ENCODE measurements at regions not wholly inside any gene's neighbourhood (a gene's known extent, or its start where the extent isn't known, plus 50 kb on each side); places are given as distances from the start of the nearest gene placed in this dataset.
A peak's percentile ranks its signal among the peaks of the same experiment; 100 is the strongest.

DNA sequence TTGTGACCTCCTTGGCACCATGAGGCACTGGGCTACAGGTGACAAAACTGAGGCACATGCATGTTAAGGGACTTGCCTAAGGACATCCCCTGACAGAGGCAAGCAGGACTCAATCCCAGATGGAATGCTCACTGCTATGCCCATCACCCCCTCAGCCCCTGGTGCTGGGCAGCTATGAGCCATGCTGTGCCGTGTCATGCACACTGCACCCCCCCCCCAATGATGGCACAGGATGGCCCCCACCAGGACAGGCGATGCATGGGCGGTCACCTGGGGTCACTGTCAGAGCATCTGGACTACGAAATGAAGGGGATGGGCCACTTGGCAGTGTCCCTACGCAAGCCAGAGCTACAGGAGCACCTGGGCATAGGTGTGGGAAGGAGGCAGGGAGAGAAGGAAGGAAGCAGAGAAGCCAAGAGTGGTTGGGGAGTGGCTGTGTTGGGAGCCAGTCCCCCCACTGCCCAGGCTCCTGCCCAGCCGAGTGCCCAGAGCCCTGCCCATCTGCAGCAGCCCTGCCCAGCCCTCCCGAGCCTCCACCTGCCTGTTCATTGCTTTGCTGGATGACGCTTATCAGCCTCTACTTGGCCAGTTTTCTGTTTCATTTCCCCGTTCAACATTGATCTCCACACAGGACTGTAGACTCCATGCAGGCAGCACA is 84.9 kb upstream of the DIO3 start:
- no peak for DNase-seq

DNA sequence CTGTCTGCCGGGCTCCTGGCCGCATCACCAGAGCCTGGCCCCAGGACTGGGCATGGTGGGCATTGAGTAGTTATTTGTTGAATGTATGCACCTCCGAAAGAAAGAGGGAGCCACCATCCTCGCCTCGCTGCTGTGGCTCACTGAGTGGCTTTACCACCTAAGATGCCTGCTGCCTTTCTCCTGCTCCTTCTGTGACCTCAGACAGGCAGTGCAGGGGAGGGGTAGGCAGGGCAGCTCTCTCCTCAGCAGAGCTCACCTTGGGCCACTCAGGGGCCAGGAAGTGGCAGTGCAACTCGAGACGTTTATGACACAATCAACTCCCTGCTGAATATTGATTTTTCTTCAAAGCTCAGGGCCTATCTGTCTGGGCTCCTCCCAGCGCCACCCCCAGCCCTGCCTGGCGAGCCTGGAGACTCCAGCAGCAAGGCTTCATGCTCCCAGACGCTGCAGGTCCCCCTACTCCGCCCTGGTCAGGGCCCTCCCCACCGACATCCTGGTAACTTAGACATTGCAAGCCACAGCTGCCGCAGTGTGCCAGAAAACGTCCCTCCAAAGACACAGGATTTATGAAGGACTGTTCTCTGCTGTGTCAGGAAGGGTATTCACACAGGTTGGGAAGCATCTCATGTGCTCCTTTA is 84.3 kb upstream of the DIO3 start:
- peak; percentile 73 for DNase-seq

DNA sequence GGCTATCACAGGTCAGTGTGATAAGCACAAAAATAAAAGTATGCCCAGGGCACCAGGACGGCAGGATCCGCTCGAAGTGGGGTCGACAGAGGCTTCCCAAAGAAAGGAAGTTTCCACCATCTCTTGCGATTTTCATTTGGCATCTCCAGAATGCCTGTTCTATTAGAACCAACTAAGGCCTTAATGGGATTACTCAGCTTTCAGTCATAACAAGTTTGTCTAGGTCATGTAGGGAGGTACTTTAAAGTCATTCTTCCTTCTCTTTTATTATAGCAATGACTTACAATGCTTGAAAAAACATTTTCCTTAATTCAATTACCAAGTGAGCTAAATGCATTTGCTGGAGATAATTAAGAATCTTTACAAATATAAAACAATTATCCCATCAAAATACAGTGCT is 83.6 kb upstream of the DIO3 start:
- DNase-seq = no peak

DNA sequence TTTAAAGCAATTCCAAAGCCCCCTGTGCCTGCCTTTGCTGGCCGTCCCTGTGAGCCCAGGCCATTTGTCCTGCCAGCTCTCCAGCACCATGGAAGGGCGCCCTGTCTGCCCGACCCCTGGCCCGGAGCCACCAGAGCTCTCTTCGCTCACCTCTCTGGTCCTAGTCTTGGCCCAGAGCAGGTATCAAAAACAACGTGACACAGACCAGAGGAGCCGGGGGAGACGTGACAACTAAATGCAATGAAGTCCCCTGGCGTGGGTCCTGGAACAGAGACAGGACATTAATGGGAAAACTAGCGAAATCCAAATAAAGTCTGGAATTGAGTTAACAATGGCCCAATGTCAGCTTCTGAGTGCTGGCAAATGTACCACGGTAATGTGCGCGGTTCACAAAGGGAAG is 83.2 kb upstream of the DIO3 start:
- DNase-seq = no peak

DNA sequence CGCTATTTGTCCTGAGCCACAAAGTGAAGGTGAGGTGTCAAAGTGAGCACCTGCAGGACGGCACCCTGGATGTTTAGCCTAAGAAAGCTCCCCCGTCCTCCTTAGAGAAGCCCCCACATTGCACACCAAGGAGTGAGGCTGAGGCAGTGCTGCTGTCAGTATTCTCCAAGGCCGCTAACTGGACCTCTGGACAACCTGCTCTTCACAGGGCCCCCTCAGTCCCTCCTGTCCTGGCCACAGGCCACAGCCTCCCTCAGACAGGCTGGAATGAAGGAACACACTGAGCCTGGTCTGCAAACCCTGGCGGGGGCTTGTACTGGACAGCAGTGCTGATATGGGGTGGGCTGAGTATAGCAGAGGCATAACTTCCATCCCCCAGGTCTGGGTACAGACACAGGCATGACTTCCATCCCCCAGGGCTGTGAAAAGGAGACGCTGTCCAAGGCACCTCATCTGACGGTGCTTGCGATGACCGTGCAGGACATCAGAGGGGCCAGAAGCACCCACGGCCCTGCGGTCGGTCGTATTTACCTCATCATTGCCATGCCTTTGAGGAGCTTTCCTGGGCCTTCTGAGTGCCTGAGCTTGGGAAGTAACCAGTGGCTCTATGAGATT is 82.4 kb upstream of the DIO3 start:
- DNase-seq = no peak

DNA sequence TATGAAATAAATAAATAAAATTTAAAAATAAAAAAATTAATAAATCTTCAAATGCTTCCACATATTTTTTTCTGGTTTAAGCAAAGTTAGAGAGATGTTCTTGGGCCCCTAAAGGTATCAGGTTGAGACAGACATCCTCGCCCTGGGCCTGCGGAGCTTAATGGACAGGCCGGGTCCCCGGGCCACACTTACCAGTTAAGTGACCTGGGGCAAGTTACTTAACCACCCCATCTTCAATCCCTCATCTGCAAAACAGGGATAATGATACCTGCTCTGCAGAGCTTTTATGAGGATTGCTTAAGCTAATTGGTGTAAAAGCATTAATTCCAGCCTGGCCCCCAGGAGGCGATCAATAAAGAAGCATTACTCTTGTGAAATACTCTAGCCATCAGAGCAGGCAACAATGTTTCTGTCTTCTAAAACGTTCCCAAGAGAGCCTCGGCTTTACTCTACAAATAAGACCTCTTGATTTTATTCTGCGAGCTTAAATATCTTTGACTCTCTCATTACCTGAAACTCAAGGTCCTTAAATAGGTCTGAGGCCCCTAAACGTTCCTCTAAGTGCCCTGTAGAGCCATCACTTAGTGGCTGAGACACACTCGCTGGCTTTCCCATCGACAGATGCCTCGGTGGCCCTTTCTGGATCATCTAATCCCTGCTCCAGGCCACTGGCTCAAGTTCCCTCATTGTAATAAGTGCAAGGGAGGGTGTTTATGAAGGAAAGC is 81.1 kb upstream of the DIO3 start:
- DNase-seq = no peak

DNA sequence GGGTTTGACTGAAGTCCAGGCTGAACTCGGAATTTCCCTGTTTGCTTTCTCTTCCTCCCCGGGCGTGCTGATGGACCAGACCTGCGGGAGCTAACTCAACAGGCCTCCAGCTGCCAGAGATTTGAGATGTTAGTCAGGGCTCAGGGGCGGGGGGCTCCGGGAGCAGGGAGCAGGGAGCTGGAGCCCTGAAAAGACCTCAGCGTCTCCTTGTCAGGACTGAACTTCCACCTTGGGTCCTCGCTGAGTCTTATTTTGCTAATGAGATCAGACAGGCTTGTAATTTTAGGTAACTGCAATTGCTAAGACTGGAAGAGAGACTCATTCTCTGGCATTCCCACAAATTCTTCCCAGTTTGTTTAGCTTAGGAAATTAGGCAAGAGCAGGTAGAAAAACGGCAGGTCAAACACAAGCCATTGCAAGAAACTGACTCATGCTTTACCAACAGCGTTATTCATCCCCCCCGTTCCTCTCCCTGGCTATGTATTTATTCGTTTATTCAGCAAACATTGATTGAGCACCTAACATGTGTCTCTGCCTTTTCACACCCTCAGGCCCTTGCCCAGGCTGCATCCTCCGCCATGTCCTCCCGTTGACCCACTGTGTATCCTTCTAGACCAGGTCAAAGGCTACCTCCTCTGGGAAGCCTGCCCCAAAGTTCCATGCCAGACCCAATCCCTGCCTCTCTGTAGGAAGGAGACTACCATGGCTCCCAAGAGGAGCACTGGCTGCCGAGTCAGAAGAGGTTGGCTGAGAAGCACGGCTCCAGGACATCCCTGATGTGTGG is 80.4 kb upstream of the DIO3 start:
- DNase-seq = peak; percentile 91

DNA sequence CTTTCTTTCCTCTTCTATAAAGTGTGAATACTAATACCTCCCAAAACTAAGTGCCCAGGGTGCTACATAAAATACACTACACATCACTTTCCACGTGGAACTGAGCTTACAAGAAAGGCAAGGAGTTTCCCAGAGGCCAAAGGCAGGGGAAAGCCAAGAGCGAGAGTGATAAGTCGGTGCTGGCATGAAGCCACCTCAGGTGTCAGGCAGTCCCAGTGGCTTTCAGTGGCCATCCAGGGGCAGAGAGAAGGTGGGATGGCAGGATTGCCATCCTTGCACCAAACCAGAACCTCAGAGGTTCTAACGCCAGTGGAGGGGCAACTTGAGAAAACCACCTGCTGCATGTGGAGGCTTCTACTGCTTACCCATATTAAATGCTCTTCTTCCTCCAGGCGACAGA is 79.7 kb upstream of the DIO3 start:
- DNase-seq = no peak

DNA sequence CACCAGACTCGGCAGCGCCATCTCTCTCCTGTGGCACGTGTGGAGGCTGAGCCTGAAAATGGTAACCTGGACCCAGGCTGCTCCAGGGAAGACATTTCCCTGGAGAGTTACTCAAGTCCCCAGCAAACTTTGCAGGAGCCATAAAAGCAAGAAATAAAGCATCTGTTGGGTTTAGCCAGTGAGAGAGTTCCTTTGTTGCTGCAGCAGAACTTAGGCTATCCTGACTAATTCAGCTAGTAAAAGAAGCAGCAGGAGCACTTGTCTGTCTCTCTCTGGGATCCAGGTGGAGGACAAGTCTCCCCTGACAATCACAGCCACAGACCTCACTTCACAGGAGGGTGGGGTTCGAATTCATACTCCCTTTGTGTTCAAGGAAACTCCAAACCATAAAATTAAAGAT is 79.2 kb upstream of the DIO3 start:
- no peak for DNase-seq

DNA sequence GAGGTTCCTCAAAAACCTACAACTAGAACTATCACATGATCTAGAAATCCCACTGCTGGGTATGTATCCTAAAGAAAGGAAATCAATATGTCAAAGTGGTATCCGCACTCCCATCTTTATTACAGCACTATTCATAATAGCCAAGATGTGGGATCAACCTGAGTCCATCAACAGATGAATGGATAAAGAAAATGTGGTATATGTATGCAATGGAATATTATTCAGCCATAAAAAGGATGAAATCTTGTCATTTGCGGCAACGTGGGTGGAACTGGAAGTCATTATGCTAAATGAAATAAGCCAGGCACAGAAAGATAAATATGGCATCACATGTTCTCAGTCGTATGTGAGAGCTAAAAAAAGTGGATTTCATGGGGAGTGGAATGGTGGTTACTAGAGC is 77.5 kb upstream of the DIO3 start:
- DNase-seq = no peak

DNA sequence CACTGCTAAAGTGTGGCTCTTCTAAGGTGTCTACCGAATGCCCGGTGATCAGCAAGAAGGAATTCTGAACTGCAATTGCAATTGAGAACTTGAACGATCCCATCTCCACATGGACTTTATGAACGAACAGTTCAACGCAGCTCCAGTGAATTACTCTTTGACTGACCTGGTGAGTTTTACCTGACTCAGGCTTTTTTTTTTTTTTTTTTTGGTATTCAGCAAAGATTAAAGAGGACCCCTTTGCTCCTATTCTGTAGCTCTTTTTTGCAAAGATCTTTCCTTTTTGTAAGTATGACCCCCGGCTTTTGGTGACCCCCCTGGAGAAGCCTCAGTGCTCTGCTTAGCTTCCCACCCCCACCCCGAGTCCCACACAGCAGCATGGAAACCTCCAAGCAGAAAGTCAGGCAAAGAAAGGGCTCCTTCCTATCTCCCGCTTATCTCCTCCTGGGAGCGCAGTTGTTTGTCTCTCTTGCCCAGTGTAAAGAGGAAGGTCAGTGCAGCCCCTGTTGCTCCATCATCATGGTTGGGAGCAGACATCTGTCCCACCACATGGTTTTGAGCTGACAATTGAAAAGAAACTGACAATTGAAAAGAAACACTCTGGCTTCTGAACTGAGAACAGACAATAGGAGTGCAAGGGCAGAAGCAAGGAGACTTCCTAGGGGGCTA is 72.1 kb upstream of the DIO3 start:
- DNase-seq = no peak

DNA sequence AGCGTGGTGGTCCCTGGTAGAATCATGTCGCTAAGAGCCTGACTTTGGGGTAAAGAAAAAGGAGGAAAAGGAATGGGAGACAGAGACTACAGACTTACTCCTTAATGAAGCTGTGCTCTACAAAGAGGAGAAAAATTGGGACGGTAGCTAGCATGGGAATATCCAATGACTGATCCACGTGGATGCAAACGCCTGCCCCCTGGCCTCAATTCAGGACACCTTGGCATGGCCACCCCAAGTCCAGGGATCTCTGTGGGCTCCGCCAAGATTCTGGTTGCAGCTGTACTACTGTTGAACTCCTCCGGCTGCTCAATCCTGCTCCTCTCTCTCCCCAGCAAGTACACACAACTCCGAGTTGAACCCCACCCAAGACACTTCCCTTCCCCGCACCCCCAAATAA is 70.5 kb upstream of the DIO3 start:
- no peak for DNase-seq

DNA sequence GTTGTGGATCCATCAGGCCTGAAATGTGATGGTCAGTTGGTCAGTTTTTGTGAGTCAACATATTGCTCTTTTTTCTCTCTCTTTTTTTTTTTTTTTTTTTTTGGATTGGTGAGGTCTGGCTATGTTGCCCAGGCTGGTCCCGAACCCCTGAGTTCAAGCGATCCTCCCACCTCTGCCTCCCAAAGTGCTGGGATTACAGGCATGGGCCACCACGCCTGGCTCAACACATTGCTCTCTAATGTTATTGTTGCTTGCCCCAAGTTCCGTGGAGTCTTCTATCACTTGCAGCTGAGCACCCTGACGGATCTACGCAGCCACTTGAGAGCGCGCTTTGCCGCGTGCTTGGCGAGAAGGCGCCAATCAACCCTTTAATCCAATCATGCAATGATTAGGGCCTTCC is 69.5 kb upstream of the DIO3 start:
- no peak for DNase-seq

DNA sequence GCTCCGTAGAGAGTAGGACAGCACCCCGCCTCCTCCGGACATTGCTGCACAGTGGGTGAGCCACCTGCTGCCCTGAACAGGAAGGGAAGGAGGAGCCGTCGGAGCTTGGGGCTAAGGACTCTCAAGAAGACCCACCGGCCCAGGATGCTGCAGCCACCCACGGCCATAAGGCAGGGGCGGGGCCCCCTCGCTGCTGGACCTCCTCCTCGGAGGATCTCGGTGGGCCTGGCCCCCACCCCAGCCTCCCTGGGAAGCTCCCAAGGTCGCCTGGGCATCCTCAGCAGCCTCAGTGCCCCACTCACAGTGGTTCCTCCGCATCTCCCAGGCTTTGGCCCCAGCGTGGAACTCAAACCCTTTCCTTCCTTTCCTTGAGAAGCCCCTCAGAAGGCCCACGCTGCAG is 68.6 kb upstream of the DIO3 start:
- DNase-seq = no peak

DNA sequence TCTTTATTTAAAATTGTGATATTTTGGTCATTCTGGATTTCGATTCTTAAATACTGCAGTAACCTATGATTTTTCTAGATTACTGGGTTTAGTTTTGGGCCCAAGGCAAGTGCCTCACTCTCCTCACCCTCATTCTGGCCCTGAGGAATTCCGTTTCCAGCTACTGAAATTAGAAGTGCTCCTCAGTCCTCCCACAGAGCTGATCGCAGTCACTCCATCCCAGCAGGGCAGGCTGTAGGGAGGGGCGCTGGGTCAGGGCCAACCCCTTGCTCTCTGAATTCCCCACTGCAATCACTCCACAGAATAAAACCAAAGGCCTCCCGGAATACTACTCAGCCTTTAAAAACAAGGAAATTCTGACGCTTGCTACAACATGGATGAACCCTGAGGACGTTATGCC is 66.5 kb upstream of the DIO3 start:
- no peak for DNase-seq

DNA sequence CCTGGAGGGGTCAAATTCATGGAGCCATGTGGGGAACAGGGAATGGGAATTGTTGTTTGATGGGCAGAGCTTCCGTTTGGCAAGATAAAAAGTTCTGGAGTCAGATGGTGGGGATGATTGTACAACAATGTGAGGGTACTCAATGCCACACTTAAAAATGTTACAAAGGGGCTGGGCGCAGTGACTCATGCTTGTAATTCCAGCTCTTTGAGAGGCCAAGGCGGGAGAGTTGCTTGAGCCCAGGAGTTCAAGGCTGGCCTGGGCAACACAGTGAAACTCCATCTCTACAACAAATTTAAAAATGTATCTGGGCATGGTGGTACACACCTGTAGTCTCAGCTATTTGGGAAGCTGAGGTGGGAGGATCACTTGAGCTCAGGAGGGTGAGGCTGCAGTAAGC is 66.0 kb upstream of the DIO3 start:
- no peak for DNase-seq

DNA sequence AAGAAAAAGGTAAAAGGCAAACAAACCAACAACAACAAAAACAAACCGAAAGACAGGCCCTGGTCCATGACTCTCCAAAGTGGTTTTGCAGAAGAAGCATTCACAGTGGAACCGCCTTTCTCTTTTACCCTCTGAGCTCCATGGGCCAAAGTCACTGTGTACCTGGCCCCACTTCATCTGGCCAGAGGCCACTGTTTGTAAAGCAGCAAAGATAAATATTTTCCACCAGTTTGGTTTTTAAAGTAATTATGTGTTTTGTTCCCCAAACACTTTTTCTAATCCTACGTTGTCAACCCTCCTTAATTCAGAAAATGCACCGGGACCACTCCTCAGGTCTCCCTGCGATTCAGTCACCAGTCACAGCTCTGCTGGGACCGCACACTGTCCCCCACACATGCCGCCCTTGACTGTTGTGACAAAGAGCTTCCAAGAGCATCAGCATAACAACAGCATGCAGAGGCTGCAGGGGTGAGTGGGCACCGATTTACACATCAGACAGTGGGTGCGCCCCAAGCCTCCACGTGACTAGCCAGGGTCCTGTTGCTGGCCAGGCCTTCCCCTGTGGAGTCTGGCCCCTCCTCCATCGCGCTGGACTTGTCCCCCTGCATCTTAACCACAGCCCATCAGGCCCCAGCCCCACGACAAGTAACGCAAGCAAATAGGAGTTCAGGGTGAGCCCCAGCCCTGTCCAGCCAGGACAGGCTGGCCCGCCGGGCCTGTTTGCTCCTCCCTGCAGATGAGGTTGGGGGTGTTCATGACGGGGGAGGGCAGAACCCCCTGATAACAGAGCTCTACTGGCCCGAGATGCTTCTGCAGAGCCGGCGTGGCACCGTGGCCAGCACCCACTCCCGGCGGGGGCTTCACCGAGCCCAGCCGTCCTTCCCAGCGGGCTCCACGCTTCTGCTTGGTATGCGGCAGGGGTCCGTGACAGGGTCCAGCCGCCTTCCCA is 65.2 kb upstream of the DIO3 start:
- peak; percentile 53 for DNase-seq

DNA sequence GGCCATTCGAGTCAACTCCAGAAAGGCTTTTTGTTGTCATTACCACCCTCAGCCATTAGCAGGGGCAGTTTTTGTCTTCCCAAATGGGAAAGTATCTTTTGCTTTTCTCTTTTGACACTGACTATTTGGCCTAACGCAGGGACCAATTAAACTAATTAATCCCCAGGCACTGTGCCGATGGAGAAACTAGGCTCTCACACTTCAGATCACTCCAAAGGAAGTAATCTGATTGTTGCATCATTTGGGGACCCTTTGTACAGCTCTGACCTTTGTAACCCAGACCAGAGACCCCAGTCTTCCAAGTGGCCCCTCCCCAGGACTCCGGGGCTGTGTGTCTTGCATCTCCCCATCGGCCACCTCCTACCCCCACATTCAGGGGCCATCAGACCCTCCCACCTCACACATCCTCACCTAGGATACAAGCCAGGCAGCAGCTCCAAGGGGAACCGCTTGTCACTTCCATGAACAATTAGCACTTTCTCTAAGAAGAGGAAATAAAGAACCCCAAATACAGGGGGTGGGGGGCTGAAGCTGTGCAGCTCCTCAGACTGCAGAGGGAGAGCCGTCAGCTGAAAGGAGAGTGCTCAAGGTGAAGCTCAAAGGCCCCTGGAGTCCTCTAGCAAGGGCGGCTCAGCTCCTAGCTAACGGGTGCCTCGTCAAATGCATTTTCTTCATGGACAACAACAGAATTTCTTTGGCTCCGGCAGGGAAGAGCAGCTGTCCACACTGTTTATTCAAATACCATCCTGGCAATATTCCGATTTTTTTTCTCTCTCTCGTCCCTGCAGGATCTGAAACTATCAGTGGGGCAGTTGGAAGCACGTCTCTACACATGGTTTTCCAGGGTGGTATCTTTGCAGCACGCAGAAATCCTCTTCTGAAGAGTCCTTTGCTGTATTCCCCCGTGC is 64.3 kb upstream of the DIO3 start:
- DNase-seq = peak; percentile 69

DNA sequence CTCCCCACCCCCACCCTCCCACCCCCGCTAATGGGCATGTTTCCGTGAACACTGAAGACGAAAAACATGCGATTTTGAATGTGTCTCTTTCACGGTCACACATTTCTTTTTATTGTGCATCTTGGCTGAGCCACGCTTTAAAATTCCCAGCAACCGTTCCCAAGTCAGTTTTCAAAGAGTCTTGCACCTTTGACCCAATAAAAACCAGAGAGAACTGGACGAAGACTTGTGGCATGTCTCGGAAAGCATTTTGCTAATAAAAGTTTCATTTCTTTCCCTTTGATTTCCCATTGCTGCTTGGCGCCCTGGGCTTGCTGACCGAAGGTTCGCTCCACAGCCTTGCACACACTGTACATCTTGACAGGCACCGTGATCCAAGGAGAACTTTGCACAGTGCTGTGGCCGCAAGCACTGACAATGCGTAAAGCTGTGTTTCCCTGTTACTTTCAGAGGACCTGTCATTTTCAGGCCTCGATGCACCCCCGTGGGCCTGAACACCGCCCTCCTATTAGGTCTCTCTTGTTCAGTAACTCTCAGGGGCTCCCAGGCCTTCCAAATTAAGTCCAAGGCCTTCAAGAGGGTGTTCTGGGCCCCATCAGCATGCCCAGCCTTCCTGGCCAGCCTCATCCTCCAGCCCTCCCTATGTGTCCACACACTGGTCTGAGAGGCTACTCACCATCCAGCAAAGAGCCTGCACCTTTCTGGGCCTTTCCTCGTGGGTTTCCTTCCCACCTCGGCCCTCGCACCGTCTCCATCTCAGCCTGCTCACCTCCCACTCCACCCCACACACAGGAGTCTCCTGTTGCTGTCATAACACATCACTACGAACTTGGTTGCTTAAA is 63.4 kb upstream of the DIO3 start:
- DNase-seq = no peak

DNA sequence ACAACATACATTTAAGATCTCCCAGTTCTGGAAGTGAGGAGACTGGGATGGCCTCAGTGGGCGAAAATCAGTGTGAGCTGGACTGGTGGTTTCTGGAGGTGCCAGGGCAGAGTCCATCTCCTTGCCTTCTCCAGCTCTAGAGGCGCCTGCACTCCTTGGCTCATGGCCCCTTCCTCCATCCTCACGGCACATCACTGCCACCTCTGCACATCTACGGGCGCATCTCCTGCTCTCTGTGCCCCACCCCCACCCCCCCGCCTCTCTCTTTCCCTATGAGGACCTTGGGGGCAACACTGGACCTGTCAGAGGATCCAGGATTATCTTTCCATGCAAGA is 62.8 kb upstream of the DIO3 start:
- no peak for DNase-seq
